Upper lobe of left lung (tissue), 4 donors: ENCODE measurements at regions not wholly inside any gene's neighbourhood (a gene's known extent, or its start where the extent isn't known, plus 50 kb on each side); places are given as distances from the start of the nearest gene placed in this dataset.

Source experiments
- POLR2A ChIP-seq, 4 donors: fragments of 450-650 bp; IDR thresholded peaks; one replicate each; pipeline ENCODE4 v1.5.1; 2016 to 2017; ENCODE audit warnings: antibody characterized with exemption in 4 of 4, mild to moderate bottlenecking in 2 of 4
- POLR2AphosphoS5 ChIP-seq, 2 donors: sonication (generic); formaldehyde crosslinking; IDR thresholded peaks; one replicate each; pipeline ENCODE4 v1.5.1; 2017; ENCODE audit warnings: antibody characterized with exemption in 2 of 2
- TF ChIP-seq, protein P1 (sequence below), 6 experiments: fragments of 450-650 bp in 4 of 6; fragments of 200-600 bp in 2 of 6; sonication (generic) in 2 of 6; IDR thresholded peaks; one replicate each; pipeline ENCODE4 v1.5.1; 2016 to 2019; ENCODE audit warnings: antibody characterized with exemption in 6 of 6

DNA sequence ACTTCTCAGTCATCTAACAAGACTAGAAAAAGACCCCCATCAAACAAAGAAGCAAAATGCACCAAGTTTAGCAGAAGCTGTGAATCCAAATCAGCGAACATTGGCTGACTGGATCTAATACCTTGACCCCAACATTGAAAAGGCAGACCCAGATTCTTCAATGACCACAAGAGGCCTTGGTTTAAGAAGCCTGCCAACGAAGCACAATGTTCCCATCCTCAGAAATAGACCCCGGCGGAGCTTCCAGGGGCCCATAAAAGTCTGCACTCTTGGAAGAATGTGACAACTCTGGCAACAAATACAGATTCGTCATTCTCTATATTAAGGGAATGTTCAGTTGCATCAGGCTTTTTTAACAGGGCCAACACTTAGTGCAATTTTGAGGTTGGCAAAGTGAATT lies 112.8 kb upstream of the BCL6 start:
- TF ChIP-seq, protein P1, sequence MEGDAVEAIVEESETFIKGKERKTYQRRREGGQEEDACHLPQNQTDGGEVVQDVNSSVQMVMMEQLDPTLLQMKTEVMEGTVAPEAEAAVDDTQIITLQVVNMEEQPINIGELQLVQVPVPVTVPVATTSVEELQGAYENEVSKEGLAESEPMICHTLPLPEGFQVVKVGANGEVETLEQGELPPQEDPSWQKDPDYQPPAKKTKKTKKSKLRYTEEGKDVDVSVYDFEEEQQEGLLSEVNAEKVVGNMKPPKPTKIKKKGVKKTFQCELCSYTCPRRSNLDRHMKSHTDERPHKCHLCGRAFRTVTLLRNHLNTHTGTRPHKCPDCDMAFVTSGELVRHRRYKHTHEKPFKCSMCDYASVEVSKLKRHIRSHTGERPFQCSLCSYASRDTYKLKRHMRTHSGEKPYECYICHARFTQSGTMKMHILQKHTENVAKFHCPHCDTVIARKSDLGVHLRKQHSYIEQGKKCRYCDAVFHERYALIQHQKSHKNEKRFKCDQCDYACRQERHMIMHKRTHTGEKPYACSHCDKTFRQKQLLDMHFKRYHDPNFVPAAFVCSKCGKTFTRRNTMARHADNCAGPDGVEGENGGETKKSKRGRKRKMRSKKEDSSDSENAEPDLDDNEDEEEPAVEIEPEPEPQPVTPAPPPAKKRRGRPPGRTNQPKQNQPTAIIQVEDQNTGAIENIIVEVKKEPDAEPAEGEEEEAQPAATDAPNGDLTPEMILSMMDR (IDR thresholded peaks at IDR 0.05), result no peak
- TF ChIP-seq POLR2AphosphoS5 (IDR thresholded peaks at IDR 0.05), result no peak
- no peak for TF ChIP-seq POLR2A (IDR thresholded peaks at IDR 0.05)
